Prostate gland (tissue), 2 donors: ENCODE measurements at regions not wholly inside any gene's neighbourhood (a gene's known extent, or its start where the extent isn't known, plus 50 kb on each side); places are given as distances from the start of the nearest gene placed in this dataset.

Experiments
- DNase-seq: peaks from one replicate; pipeline ENCODE4 v3.0.0-alpha.2; 2019; ENCODE audit warnings: low spot score
- H3K27ac ChIP-seq, 2 donors: fragments of 200-600 bp; sonication (generic); 2 replicates each; pipeline ENCODE4 v1.5.1; 2017 to 2019
- H3K27me3 ChIP-seq: fragments of 200-600 bp; sonication (generic); replicated peaks from 2 replicates; pipeline ENCODE4 v1.5.1; 2019; ENCODE audit not compliant: insufficient read depth
- H3K36me3 ChIP-seq, 2 donors: fragments of 200-600 bp; sonication (generic); 1 replicate in 1 of 2; 2 replicates in 1 of 2; pipeline versions ENCODE4 v1.5.1 to v1.8.1; 2017 to 2019
- H3K4me1 ChIP-seq: fragments of 200-600 bp; sonication (generic); replicated peaks from 2 replicates; pipeline ENCODE4 v1.5.1; 2019
- H3K4me3 ChIP-seq, 2 donors: fragments of 200-600 bp; sonication (generic); 2 replicates each; pipeline ENCODE4 v1.5.1; 2017 to 2019
- H3K9me3 ChIP-seq: fragments of 200-600 bp; sonication (generic); 2 replicates; pipeline ENCODE4 v1.5.1; 2017
- POLR2A ChIP-seq: fragments of 450-650 bp; IDR thresholded peaks from one replicate; pipeline ENCODE4 v1.6.1; 2016; ENCODE audit warnings: antibody characterized with exemption, mild to moderate bottlenecking
- POLR2AphosphoS5 ChIP-seq: sonication (generic); formaldehyde crosslinking; IDR thresholded peaks from one replicate; pipeline ENCODE4 v1.6.1; 2017; ENCODE audit warnings: antibody characterized with exemption
- WGBS: methylation state at CpG from one replicate; pipeline ENCODE4 v1.1.5; 2018; 5-methylcytosine and 5-hydroxymethylcytosine counted together
- intact Hi-C: fragments of 100-400 bp; cut with DNase I; formaldehyde crosslinking; loops from one replicate; pipeline ENCODE4 v1.14.2; 2022
- TF ChIP-seq, protein P1 (sequence below), 4 experiments: fragments of 200-600 bp in 2 of 4; fragments of 450-650 bp in 2 of 4; sonication (generic) in 2 of 4; IDR thresholded peaks; 1 replicate in 3 of 4; 2 replicates in 1 of 4; pipeline ENCODE4 v1.5.1; 2016 to 2019; ENCODE audit warnings: antibody characterized with exemption in 4 of 4, mild to moderate bottlenecking in 2 of 4, moderate library complexity in 2 of 4

DNA sequence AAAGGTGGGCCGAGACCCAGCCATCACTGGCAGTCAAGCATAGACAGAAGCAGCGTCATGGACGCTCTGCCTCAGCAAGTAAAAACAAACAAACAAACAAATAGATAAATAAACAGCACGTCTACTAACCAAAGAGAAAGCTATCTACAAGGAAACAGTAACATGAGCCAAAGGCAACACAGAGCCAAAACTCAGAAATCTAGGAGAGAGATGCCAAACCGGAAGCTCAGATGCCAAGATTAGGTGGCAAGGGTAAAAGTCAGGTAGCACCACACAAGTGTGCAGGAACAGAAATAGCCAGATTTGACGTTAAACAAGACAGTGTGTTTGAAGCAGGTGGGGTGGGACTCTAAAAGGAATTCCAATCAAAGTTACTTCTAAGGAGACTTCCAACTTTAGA, 448.3 kb upstream of the NFIA start:
- no peak for DNase-seq
- Histone ChIP-seq H3K4me1 (no peaks in the 10 kb centered on the region), H3K27me3 (no peaks in the 10 kb centered on the region), H3K9me3 (no peaks in the 10 kb centered on the region), H3K27ac (no peak overlapping the region), H3K36me3 (no peaks in the 10 kb centered on the region), H3K4me3 (no peak overlapping the region)
- intact Hi-C loops, result no loop called here
- WGBS, result 64% methylated on average over 6 of the region's 6 CpGs
- TF ChIP-seq POLR2A, result no peak
- TF ChIP-seq, protein P1, sequence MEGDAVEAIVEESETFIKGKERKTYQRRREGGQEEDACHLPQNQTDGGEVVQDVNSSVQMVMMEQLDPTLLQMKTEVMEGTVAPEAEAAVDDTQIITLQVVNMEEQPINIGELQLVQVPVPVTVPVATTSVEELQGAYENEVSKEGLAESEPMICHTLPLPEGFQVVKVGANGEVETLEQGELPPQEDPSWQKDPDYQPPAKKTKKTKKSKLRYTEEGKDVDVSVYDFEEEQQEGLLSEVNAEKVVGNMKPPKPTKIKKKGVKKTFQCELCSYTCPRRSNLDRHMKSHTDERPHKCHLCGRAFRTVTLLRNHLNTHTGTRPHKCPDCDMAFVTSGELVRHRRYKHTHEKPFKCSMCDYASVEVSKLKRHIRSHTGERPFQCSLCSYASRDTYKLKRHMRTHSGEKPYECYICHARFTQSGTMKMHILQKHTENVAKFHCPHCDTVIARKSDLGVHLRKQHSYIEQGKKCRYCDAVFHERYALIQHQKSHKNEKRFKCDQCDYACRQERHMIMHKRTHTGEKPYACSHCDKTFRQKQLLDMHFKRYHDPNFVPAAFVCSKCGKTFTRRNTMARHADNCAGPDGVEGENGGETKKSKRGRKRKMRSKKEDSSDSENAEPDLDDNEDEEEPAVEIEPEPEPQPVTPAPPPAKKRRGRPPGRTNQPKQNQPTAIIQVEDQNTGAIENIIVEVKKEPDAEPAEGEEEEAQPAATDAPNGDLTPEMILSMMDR (IDR thresholded peaks at IDR 0.05), result no peak
- no peak for TF ChIP-seq POLR2AphosphoS5

DNA sequence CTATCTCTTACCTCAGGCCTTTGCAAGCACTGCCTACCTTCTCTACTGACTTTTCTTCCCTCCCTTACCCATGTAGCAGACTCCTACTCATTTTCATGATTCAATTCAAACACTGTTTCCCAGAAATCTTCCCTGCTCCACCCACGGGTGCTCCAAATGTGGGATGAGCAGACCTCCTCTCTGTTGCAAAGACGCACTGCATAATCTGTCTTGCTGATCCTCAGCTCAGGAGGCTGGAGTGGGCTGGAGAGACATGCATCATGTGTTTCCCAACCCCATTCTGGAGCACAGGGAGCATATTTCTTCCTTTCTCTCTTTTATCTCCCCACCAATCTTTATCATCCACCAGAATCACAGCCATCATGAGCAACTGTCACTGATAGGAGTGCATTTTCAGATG, 459.9 kb upstream of the NFIA start:
- H3K36me3 ChIP-seq, result no peaks in the 10 kb centered on the region
- H3K27ac ChIP-seq, result no peak overlapping the region
- H3K4me3 ChIP-seq, result no peak overlapping the region
- intact Hi-C loops, result no loop called here
- no peak for DNase-seq
- no peaks in the 10 kb centered on the region for H3K27me3 ChIP-seq
- no peaks in the 10 kb centered on the region for H3K9me3 ChIP-seq
- TF ChIP-seq, protein P1 (IDR thresholded peaks at IDR 0.05), result no peak
- TF ChIP-seq POLR2A (no peak), POLR2AphosphoS5 (no peak)
- peaks cover 6% of the 10 kb centered on the region for H3K4me1 ChIP-seq
- WGBS, result 88% methylated on average over 2 of the region's 2 CpGs

DNA sequence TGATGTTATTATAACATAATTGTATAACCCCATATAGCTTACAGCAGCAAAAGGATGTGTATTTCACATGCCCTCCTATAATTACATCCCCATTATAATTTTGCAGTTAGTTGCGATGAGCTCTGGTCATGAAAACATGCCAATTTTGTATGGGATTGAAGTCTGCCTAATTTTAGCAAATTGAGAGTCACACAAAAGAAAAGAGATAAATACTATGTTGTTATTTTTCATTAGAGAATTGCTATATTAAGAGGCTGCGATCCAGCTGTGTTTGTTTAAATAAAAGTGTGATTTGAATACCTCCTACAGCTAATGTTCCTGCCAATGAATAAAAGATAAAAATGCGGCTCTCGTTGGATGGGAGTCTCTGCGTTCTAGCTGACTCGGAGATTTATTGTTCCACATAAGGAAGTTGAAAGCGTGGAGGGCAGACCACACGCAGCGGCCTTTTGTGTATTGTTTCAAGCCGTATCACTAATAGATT, 461.0 kb upstream of the NFIA start:
- H3K9me3 ChIP-seq, result no peaks in the 10 kb centered on the region
- H3K27me3 ChIP-seq, result no peaks in the 10 kb centered on the region
- no peak overlapping the region for H3K27ac ChIP-seq
- DNase-seq, result peak; percentile 25
- WGBS, result 5% methylated on average over 10 of the region's 10 CpGs
- H3K4me3 ChIP-seq, result no peak overlapping the region
- peaks cover 6% of the 10 kb centered on the region for H3K4me1 ChIP-seq
- peak; percentile 42 for TF ChIP-seq POLR2AphosphoS5
- TF ChIP-seq POLR2A, result no peak
- no peaks in the 10 kb centered on the region for H3K36me3 ChIP-seq
- intact Hi-C loops, result no loop called here

DNA sequence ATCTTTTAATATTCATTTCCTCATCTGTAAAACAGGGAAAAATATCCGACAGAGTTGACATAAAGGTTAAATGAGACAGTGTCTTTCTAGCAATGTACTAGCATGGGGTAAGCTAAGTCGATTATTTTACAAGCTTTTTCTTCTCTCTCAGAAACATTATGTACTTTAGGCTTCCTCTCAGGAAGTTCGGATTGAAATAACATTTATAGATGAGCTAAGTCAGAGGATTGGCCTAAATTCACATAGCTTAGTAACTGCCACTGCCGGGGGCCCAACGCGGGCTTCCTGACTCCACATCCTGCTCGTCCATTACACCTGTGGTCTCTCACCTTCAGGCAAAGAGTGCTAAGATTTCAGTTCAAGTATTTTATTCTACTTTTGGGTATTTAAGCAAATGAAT, 462.3 kb upstream of the NFIA start:
- H3K9me3 ChIP-seq, result no peaks in the 10 kb centered on the region
- H3K4me1 ChIP-seq, result peaks cover 6% of the 10 kb centered on the region
- H3K36me3 ChIP-seq, result no peaks in the 10 kb centered on the region
- no peaks in the 10 kb centered on the region for H3K27me3 ChIP-seq
- WGBS, result 28% methylated on average over 7 of the region's 7 CpGs
- no peak overlapping the region for H3K4me3 ChIP-seq
- TF ChIP-seq, protein P1 (IDR thresholded peaks at IDR 0.05), result no peak
- TF ChIP-seq POLR2A, result no peak
- TF ChIP-seq POLR2AphosphoS5, result peak; percentile 11
- peak overlapping the region in 1 of 2 donors; percentile 16 for H3K27ac ChIP-seq
- intact Hi-C loops, result no loop called here
- no peak for DNase-seq

DNA sequence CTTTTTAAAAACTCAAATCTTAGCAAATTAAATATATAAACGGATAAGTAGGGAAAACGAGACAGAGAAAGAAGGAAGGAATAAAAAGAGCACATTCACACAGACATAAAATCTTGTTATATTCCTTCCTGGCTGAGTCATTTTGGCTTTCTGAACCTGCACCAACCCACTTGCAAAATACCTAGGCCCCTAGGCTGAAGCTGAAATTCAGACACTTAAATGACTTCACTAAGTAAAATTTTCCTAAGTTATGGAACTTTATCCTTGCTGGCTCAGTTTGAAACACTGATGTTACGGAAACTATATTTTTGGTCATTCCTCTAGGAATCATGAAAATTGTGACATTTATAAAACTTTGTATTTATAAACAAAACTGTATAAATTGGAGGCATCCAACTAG, 462.8 kb upstream of the NFIA start:
- intact Hi-C loops, result no loop called here
- H3K4me3 ChIP-seq, result no peak overlapping the region
- peak overlapping the region in 1 of 2 donors; percentile 16 for H3K27ac ChIP-seq
- H3K36me3 ChIP-seq, result no peaks in the 10 kb centered on the region
- no peak for DNase-seq
- TF ChIP-seq POLR2AphosphoS5 (no peak), POLR2A (no peak)
- TF ChIP-seq, protein P1 (IDR thresholded peaks at IDR 0.05), result no peak
- no peaks in the 10 kb centered on the region for H3K27me3 ChIP-seq
- no peaks in the 10 kb centered on the region for H3K9me3 ChIP-seq
- H3K4me1 ChIP-seq, result peaks cover 6% of the 10 kb centered on the region
- WGBS, result 77% methylated on average over 3 of the region's 3 CpGs
